Ovary (tissue), 7 donors: ENCODE measurements at regions not wholly inside any gene's neighbourhood (a gene's known extent, or its start where the extent isn't known, plus 50 kb on each side); places are given as distances from the start of the nearest gene placed in this dataset.

Experiments used
- DNase-seq, 5 donors: peaks; one replicate each; pipeline ENCODE4 v3.0.0-alpha.2; 2019 to 2020
- H3K27ac ChIP-seq, 2 donors: fragments of 200-600 bp; one replicate each; pipeline versions ENCODE4 v1.5.1 to v1.8.0; 2019 to 2022
- H3K27me3 ChIP-seq: fragments of 200-600 bp; one replicate; pipeline ENCODE4 v1.8.0; 2022
- H3K36me3 ChIP-seq: fragments of 200-600 bp; sonication (generic); one replicate; pipeline ENCODE4 v1.5.1; 2019
- H3K4me1 ChIP-seq: one replicate; pipeline ENCODE4 v1.8.1; 2013; ENCODE audit warnings: mild to moderate bottlenecking, moderate library complexity; ENCODE audit not compliant: insufficient read depth
- H3K4me3 ChIP-seq: fragments of 200-600 bp; sonication (generic); one replicate; pipeline ENCODE4 v1.5.1; 2017
- H3K9me3 ChIP-seq, 2 donors: fragments of 200-600 bp in 1 of 2; sonication (generic) in 1 of 2; one replicate each; pipeline versions ENCODE4 v1.5.1 to v1.8.1; 2013 to 2019; ENCODE audit warnings: mild to moderate bottlenecking in 1 of 2, moderate library complexity in 1 of 2
- EP300 ChIP-seq: sonication (generic); formaldehyde crosslinking; IDR thresholded peaks from one replicate; pipeline ENCODE4 v1.6.1; 2017; ENCODE audit warnings: antibody characterized with exemption
- POLR2A ChIP-seq: fragments of 450-650 bp; IDR thresholded peaks from one replicate; pipeline ENCODE4 v1.6.1; 2017; ENCODE audit warnings: antibody characterized with exemption, mild to moderate bottlenecking, moderate library complexity
- WGBS, 3 donors: extraction: QIAGEN DNeasy Blood & Tissue Kit in 1 of 3; methylation state at CpG; one replicate each; pipeline versions ENCODE4 v1.1.5 to v1.1.7; 2013 to 2017; 5-methylcytosine and 5-hydroxymethylcytosine counted together
- intact Hi-C, 4 donors: fragments of 100-400 bp; cut with DNase I; formaldehyde crosslinking; loops; one replicate each; pipeline versions ENCODE4 v1.11.0 to v1.15.1; 2022 to 2023
- TF ChIP-seq, protein P1 (sequence below), 3 donors: fragments of 450-650 bp in 2 of 3; fragments of 200-600 bp in 1 of 3; IDR thresholded peaks; one replicate each; pipeline versions ENCODE4 v1.5.1 to v1.8.0; 2016 to 2022; ENCODE audit warnings: antibody characterized with exemption in 3 of 3, mild to moderate bottlenecking in 1 of 3
- donor health status: DM: no; HTN: no; CAD: no; lungs with moderate emphysema.
- donor health status: DM: no; HTN: no; CAD: no.
- donor health status: Bipolar disorder and iron deficiency.
- donor health status: DM: no; HTN: no; CAD: no.
- donor health status: DM: yes; HTN: yes; CAD: no.

GRCh38 chr14:101002738-101003137 is 99.2 kb upstream of the RTL1 start:
- TF ChIP-seq POLR2A: no peak
- TF ChIP-seq, protein P1, sequence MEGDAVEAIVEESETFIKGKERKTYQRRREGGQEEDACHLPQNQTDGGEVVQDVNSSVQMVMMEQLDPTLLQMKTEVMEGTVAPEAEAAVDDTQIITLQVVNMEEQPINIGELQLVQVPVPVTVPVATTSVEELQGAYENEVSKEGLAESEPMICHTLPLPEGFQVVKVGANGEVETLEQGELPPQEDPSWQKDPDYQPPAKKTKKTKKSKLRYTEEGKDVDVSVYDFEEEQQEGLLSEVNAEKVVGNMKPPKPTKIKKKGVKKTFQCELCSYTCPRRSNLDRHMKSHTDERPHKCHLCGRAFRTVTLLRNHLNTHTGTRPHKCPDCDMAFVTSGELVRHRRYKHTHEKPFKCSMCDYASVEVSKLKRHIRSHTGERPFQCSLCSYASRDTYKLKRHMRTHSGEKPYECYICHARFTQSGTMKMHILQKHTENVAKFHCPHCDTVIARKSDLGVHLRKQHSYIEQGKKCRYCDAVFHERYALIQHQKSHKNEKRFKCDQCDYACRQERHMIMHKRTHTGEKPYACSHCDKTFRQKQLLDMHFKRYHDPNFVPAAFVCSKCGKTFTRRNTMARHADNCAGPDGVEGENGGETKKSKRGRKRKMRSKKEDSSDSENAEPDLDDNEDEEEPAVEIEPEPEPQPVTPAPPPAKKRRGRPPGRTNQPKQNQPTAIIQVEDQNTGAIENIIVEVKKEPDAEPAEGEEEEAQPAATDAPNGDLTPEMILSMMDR (IDR thresholded peaks at IDR 0.05): no peak
- TF ChIP-seq EP300: no peak
- Histone ChIP-seq H3K27ac (no peak overlapping the region), H3K4me1 (peaks cover 2% of the 10 kb centered on the region), H3K4me3 (no peak overlapping the region), H3K27me3 (no peaks in the 10 kb centered on the region), H3K36me3 (no peaks in the 10 kb centered on the region), H3K9me3 (no peaks in the 10 kb centered on the region)
- 75 to 89% (median 82%) methylated on average over 7 of the region's 7 CpGs for WGBS, 3 donors
- DNase-seq: peak in 1 of 5 donors; percentile 23
- intact Hi-C loops: no loop called here

GRCh38 chr14:101004176-101004575 is 100.7 kb upstream of the RTL1 start:
- no peaks in the 10 kb centered on the region for H3K27me3 ChIP-seq
- DNase-seq: peak in 2 of 5 donors; percentile 7 to 28
- TF ChIP-seq, protein P1 (IDR thresholded peaks at IDR 0.05): no peak
- TF ChIP-seq POLR2A (no peak), EP300 (no peak)
- H3K36me3 ChIP-seq: no peaks in the 10 kb centered on the region
- no peak overlapping the region for H3K4me3 ChIP-seq
- peaks cover 2% of the 10 kb centered on the region for H3K4me1 ChIP-seq
- H3K27ac ChIP-seq: no peak overlapping the region
- 75 to 84% (median 78%) methylated on average over 9 of the region's 9 CpGs for WGBS, 3 donors
- no peaks in the 10 kb centered on the region for H3K9me3 ChIP-seq
- intact Hi-C loops: no loop called here

- DNase-seq: peak in 3 of 5 donors; percentile 12 to 43 (median 30)
- Histone ChIP-seq H3K9me3 (no peaks in the 10 kb centered on the region), H3K4me1 (peaks cover 2% of the 10 kb centered on the region), H3K36me3 (no peaks in the 10 kb centered on the region), H3K27ac (no peak overlapping the region), H3K4me3 (no peak overlapping the region), H3K27me3 (no peaks in the 10 kb centered on the region)
- 14 to 22% (median 16%) methylated on average over 10 of the region's 10 CpGs for WGBS, 3 donors
- TF ChIP-seq POLR2A: no peak
- no peak for TF ChIP-seq EP300
- TF ChIP-seq, protein P1 (IDR thresholded peaks at IDR 0.05): no peak
- intact Hi-C loops: no loop called here
These were observed 101.4 kb upstream of the RTL1 start for GRCh38 chr14:101004954-101005353.

GRCh38 chr14:101005447-101005846 is 101.9 kb upstream of the RTL1 start:
- intact Hi-C loops: no loop called here
- 72 to 84% (median 77%) methylated on average over 10 of the region's 10 CpGs for WGBS, 3 donors
- no peak overlapping the region for H3K27ac ChIP-seq
- H3K27me3 ChIP-seq: no peaks in the 10 kb centered on the region
- no peaks in the 10 kb centered on the region for H3K36me3 ChIP-seq
- no peak overlapping the region for H3K4me3 ChIP-seq
- H3K4me1 ChIP-seq: peaks cover 2% of the 10 kb centered on the region
- peak in 4 of 5 donors; percentile 6 to 33 (median 10) for DNase-seq
- TF ChIP-seq POLR2A: no peak
- TF ChIP-seq, protein P1 (IDR thresholded peaks at IDR 0.05): no peak
- TF ChIP-seq EP300: no peak
- no peaks in the 10 kb centered on the region for H3K9me3 ChIP-seq
